Panc1 (cell line): ENCODE measurements at regions not wholly inside any gene's neighbourhood (a gene's known extent, or its start where the extent isn't known, plus 50 kb on each side); places are given as distances from the start of the nearest gene placed in this dataset.

Experiments
- ATAC-seq: fragments of 200-7000 bp; cut with Tn5 transposase; 2 replicates; pipeline ENCODE4 v1.9.1; 2020; ENCODE audit warnings: mild to moderate bottlenecking, moderate library complexity
- BruUV-seq: library from RNA; stranded (reverse); fragments of 400-500 nt; replicated peaks from 2 replicates; lab custom pipeline; 2021; lab: Mats Ljungman, UMichigan
- CTCF ChIA-PET: fragments of 300-600 bp; sonication (Branson Sonifier 250); formaldehyde crosslinking; loops from one replicate; lab custom pipeline; 2022; ENCODE audit warnings: antibody characterized with exemption; lab: Charles Lee
- POLR2A ChIA-PET: fragments of 300-600 bp; sonication (Branson Sonifier 250); formaldehyde crosslinking; loops from one replicate; lab custom pipeline; 2022; ENCODE audit warnings: antibody characterized with exemption; lab: Charles Lee
- DNase-seq: peaks from one replicate; pipeline ENCODE4 v3.0.0-alpha.2; 2010; ENCODE audit warnings: low read depth, low spot score
- H3K27ac ChIP-seq: 2 replicates; pipeline ENCODE4 v1.5.1; 2011; ENCODE audit warnings: mild to moderate bottlenecking, low read length, inconsistent platforms
- H3K27me3 ChIP-seq: fragments of 200-500 bp; sonication (Bioruptor generic); 2 replicates; pipeline ENCODE4 v1.6.0; 2014; ENCODE audit warnings: low read length, inconsistent platforms; ENCODE audit not compliant: control insufficient read depth, insufficient read depth
- H3K36me3 ChIP-seq: fragments of 200-500 bp; sonication (Bioruptor generic); 2 replicates; pipeline ENCODE4 v1.5.1; 2014; ENCODE audit warnings: inconsistent platforms, mild to moderate bottlenecking, low read length, moderate library complexity; ENCODE audit not compliant: control insufficient read depth, insufficient read depth
- H3K4me1 ChIP-seq: 2 replicates; pipeline ENCODE4 v1.5.1; 2011; ENCODE audit warnings: inconsistent platforms, mild to moderate bottlenecking, low read length, moderate library complexity; ENCODE audit not compliant: control insufficient read depth, insufficient read depth
- H3K4me3 ChIP-seq, 2 experiments: 2 replicates each; pipeline ENCODE4 v1.5.1; 2011 to 2012; ENCODE audit warnings: low read depth in 2 of 2, low read length in 2 of 2, mild to moderate bottlenecking in 2 of 2, inconsistent platforms in 1 of 2, moderate library complexity in 1 of 2
- H3K9me3 ChIP-seq: fragments of 200-500 bp; sonication (Bioruptor generic); 2 replicates; pipeline ENCODE4 v1.5.1; 2014; ENCODE audit warnings: low read depth, mild to moderate bottlenecking, inconsistent platforms, low read length, moderate library complexity; ENCODE audit not compliant: control insufficient read depth, insufficient read depth
- POLR2AphosphoS5 ChIP-seq: IDR thresholded peaks from 2 replicates; pipeline ENCODE4 v1.6.1; 2012; ENCODE audit warnings: mild to moderate bottlenecking, low read depth, low read length, moderate library complexity
- REST ChIP-seq, 2 experiments: IDR thresholded peaks; 2 replicates each; pipeline ENCODE4 v1.6.1; 2011 to 2012; ENCODE audit warnings: low read depth in 2 of 2, control low read depth in 1 of 2, low read length in 1 of 2, mild to moderate bottlenecking in 1 of 2, moderate library complexity in 1 of 2; ENCODE audit not compliant: insufficient read depth in 1 of 2
- SIN3A ChIP-seq: IDR thresholded peaks from 2 replicates; pipeline ENCODE4 v1.6.1; 2012; ENCODE audit warnings: low read depth, mild to moderate bottlenecking, low read length, moderate library complexity, borderline replicate concordance; ENCODE audit not compliant: insufficient read depth
- TCF7L2 ChIP-seq: IDR thresholded peaks from 2 replicates; pipeline ENCODE4 v1.6.1; 2011; ENCODE audit warnings: mild to moderate bottlenecking, low read depth, low read length, inconsistent platforms
- in situ Hi-C: cut with HindIII; loops from 2 replicates; pipeline ENCODE4 v1.10.0; 2016; ENCODE audit warnings: low sequenced_read_pairs, low pct_unique_long_range_greater_than_20kb
- intact Hi-C: fragments of 100-400 bp; cut with micrococcal nuclease; formaldehyde crosslinking; loops from one replicate; pipeline ENCODE4 v1.10.0; 2022; ENCODE audit not compliant: unreplicated experiment
- TF ChIP-seq, protein P1 (sequence below): fragments of 450-650 bp; IDR thresholded peaks from 2 replicates; pipeline ENCODE4 v1.5.1; 2017; ENCODE audit warnings: mild to moderate bottlenecking

GRCh38 chr1:175808999-175809398 is 65.6 kb upstream of the TNR start:
- H3K36me3 ChIP-seq = no peaks in the 10 kb centered on the region
- H3K9me3 ChIP-seq = no peaks in the 10 kb centered on the region
- H3K27ac ChIP-seq = no peak overlapping the region
- intact Hi-C loops (no loop called here), in situ Hi-C loops (no loop called here)
- TF ChIP-seq POLR2AphosphoS5 (no peak), TCF7L2 (no peak), SIN3A (no peak), REST (IDR thresholded peaks at IDR 0.05; ENCODE audit: insufficient read depth in 1 of 2, low read depth in 2 of 2, low read length in 1 of 2) (no peak)
- TF ChIP-seq, protein P1, sequence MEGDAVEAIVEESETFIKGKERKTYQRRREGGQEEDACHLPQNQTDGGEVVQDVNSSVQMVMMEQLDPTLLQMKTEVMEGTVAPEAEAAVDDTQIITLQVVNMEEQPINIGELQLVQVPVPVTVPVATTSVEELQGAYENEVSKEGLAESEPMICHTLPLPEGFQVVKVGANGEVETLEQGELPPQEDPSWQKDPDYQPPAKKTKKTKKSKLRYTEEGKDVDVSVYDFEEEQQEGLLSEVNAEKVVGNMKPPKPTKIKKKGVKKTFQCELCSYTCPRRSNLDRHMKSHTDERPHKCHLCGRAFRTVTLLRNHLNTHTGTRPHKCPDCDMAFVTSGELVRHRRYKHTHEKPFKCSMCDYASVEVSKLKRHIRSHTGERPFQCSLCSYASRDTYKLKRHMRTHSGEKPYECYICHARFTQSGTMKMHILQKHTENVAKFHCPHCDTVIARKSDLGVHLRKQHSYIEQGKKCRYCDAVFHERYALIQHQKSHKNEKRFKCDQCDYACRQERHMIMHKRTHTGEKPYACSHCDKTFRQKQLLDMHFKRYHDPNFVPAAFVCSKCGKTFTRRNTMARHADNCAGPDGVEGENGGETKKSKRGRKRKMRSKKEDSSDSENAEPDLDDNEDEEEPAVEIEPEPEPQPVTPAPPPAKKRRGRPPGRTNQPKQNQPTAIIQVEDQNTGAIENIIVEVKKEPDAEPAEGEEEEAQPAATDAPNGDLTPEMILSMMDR = no peak
- ChIA-PET CTCF (no interaction called here), POLR2A (no interaction called here)
- no peak overlapping the region for H3K4me3 ChIP-seq
- BruUV-seq = no TSS peak
- peaks cover 4% of the 10 kb centered on the region; the same call in 1 of the 2 replicates for H3K27me3 ChIP-seq
- no peaks in the 10 kb centered on the region for H3K4me1 ChIP-seq
- no peak for ATAC-seq
- DNase-seq = no peak

DNA sequence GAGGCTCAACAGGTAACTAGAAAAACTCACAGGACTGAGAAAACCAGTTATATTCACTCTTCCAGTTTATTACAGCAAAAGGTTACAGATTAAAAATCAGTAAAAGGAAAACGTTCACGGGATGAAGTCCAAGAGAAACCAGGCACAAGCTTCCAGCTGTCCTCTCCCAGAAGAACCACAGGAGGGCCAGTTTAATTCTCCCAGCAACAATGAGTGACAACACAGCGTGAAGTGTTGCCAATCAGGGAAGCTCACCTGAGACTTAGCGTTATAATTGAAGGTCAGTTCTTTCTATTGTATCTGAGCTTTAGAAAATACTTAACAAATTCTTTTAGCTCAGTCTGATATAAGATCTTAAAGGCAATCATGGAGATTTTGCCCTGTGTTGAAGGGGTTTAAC is 65.2 kb upstream of the TNR start:
- ATAC-seq (no peak), DNase-seq (no peak)
- BruUV-seq = no TSS peak
- in situ Hi-C loops = no loop called here
- no peaks in the 10 kb centered on the region for H3K9me3 ChIP-seq
- H3K4me1 ChIP-seq = no peaks in the 10 kb centered on the region
- H3K27me3 ChIP-seq = peaks cover 4% of the 10 kb centered on the region; the same call in 1 of the 2 replicates
- H3K36me3 ChIP-seq = no peaks in the 10 kb centered on the region
- intact Hi-C loops = no loop called here
- H3K4me3 ChIP-seq = no peak overlapping the region
- CTCF ChIA-PET = no interaction called here
- no peak overlapping the region for H3K27ac ChIP-seq
- no peak for TF ChIP-seq REST (IDR thresholded peaks at IDR 0.05; ENCODE audit: insufficient read depth in 1 of 2, low read depth in 2 of 2, low read length in 1 of 2)
- no peak for TF ChIP-seq POLR2AphosphoS5
- TF ChIP-seq, protein P1 = no peak
- TF ChIP-seq SIN3A = no peak
- no peak for TF ChIP-seq TCF7L2
- POLR2A ChIA-PET = interaction anchor here (0.6 kb wide), 1 partner anchor 86 kb away, joined by 4 read pairs; no protein-coding TSS in a partner anchor
